Endothelial cell of umbilical vein (primary cell): ENCODE measurements at regions not wholly inside any gene's neighbourhood (a gene's known extent, or its start where the extent isn't known, plus 50 kb on each side); places are given as distances from the start of the nearest gene placed in this dataset.

ENCODE experiments used
- BruUV-seq: library from RNA; stranded (reverse); fragments of 400-500 nt; replicated peaks from 2 replicates; lab custom pipeline; 2021; lab: Mats Ljungman, UMichigan
- CTCF ChIA-PET: fragments of 300-600, 350-600 bp; sonication (Branson Sonifier 250); formaldehyde crosslinking; loops from one replicate; lab custom pipeline; 2021; ENCODE audit warnings: antibody characterized with exemption, inconsistent platforms; lab: Charles Lee
- POLR2A ChIA-PET: fragments of 300-600, 350-600 bp; sonication (Branson Sonifier 250); formaldehyde crosslinking; loops from one replicate; lab custom pipeline; 2021; ENCODE audit warnings: antibody characterized with exemption, inconsistent platforms; lab: Charles Lee
- DNase-seq: peaks from one replicate; pipeline ENCODE4 v3.0.0-alpha.2; 2011; ENCODE audit warnings: low read depth, low spot score
- FAIRE-seq: peaks from 2 replicates; lab custom pipeline; 2011; peaks lifted over from hg19 to GRCh38; lab: Jason Lieb, UNC
- H2AFZ ChIP-seq: 2 replicates; pipeline ENCODE4 v1.6.0; 2012; ENCODE audit warnings: low read depth, low read length, control low read depth, inconsistent platforms
- H3K27ac ChIP-seq: 2 replicates; pipeline ENCODE4 v1.5.1; 2011; ENCODE audit warnings: low read depth, mild to moderate bottlenecking, control low read depth, low read length, moderate library complexity; ENCODE audit not compliant: insufficient read depth
- H3K27me3 ChIP-seq, 2 experiments: 2 replicates each; pipeline versions ENCODE4 v1.6.0 to v1.6.1; 2011; ENCODE audit warnings: low read length in 2 of 2, mixed read lengths in 1 of 2; ENCODE audit not compliant: control insufficient read depth in 2 of 2, insufficient read depth in 2 of 2
- H3K36me3 ChIP-seq, 2 experiments: 2 replicates in 1 of 2; 3 replicates in 1 of 2; pipeline ENCODE4 v1.5.1; 2011; ENCODE audit warnings: low read length in 2 of 2, mild to moderate bottlenecking in 1 of 2, moderate library complexity in 1 of 2; ENCODE audit not compliant: control insufficient read depth in 2 of 2, insufficient read depth in 2 of 2; ENCODE audit errors: extremely low read depth in 1 of 2
- H3K4me1 ChIP-seq: 3 replicates; pipeline ENCODE4 v1.5.1; 2011; ENCODE audit warnings: mild to moderate bottlenecking, low read length; ENCODE audit not compliant: control insufficient read depth, insufficient read depth; ENCODE audit errors: extremely low read depth
- H3K4me2 ChIP-seq: 2 replicates; pipeline ENCODE4 v1.6.1; 2011; ENCODE audit warnings: low read length, control low read depth, mixed read lengths; ENCODE audit not compliant: insufficient read depth
- H3K4me3 ChIP-seq, 3 experiments: fragments of 200-600 bp in 1 of 3; sonication (generic), shearing (Covaris generic) in 1 of 3; replicated peaks in 1 of 3; 2 replicates each; pipeline ENCODE4 v1.5.1; 2011 to 2016; ENCODE audit warnings: control low read depth in 3 of 3, low read length in 3 of 3, mild to moderate bottlenecking in 2 of 3, inconsistent platforms in 1 of 3, low read depth in 1 of 3, moderate library complexity in 1 of 3; ENCODE audit not compliant: insufficient read depth in 1 of 3
- H3K79me2 ChIP-seq: 2 replicates; pipeline ENCODE4 v1.6.0; 2012; ENCODE audit warnings: low read length, inconsistent platforms; ENCODE audit not compliant: control insufficient read depth, insufficient read depth
- H3K9ac ChIP-seq: replicated peaks from 2 replicates; pipeline ENCODE3; 2011; ENCODE audit warnings: low read length, control low read depth; ENCODE audit not compliant: insufficient read depth; ENCODE audit errors: extremely low read depth
- H3K9me1 ChIP-seq: replicated peaks from 3 replicates; pipeline ENCODE4 v1.6.0; 2011; ENCODE audit warnings: mild to moderate bottlenecking, low read length; ENCODE audit not compliant: control insufficient read depth, insufficient read depth; ENCODE audit errors: extremely low read depth
- H3K9me3 ChIP-seq: replicated peaks from 2 replicates; pipeline ENCODE4 v1.5.1; 2012; ENCODE audit warnings: low read length, inconsistent platforms; ENCODE audit not compliant: control insufficient read depth, insufficient read depth
- H4K20me1 ChIP-seq: replicated peaks from 2 replicates; pipeline ENCODE3; 2011; ENCODE audit warnings: mild to moderate bottlenecking, low read length; ENCODE audit not compliant: control insufficient read depth, insufficient read depth; ENCODE audit errors: extremely low read depth
- CTCF ChIP-seq, 2 donors: IDR thresholded peaks; 1 replicate in 1 of 2; 2 replicates in 1 of 2; pipeline ENCODE4 v1.5.1; 2011; ENCODE audit warnings: low read length in 2 of 2, mild to moderate bottlenecking in 2 of 2, moderate library complexity in 2 of 2, control low read depth in 1 of 2, inconsistent platforms in 1 of 2, low read depth in 1 of 2; ENCODE audit not compliant: insufficient read depth in 1 of 2; ENCODE audit errors: extremely low read depth in 1 of 2
- EZH2 ChIP-seq: IDR thresholded peaks from 2 replicates; pipeline ENCODE4 v1.6.1; 2012; ENCODE audit warnings: borderline replicate concordance, low read depth, mild to moderate bottlenecking, moderate library complexity, low read length, inconsistent platforms; ENCODE audit not compliant: severe bottlenecking
- FOS ChIP-seq: IDR thresholded peaks from 2 replicates; pipeline ENCODE4 v1.6.1; 2011; ENCODE audit warnings: mild to moderate bottlenecking, low read length, moderate library complexity, borderline replicate concordance; ENCODE audit not compliant: insufficient read depth
- GATA2 ChIP-seq: IDR thresholded peaks from 2 replicates; pipeline ENCODE4 v1.7.0; 2011; ENCODE audit warnings: low read depth, mild to moderate bottlenecking, moderate library complexity, mixed read lengths, low read length; ENCODE audit not compliant: insufficient read length, insufficient read depth
- JUN ChIP-seq: IDR thresholded peaks from 2 replicates; pipeline ENCODE4 v1.6.1; 2011; ENCODE audit warnings: borderline replicate concordance, low read depth; ENCODE audit not compliant: insufficient read length, insufficient read depth
- MAX ChIP-seq: IDR thresholded peaks from 2 replicates; pipeline ENCODE4 v1.6.1; 2011; ENCODE audit not compliant: insufficient read depth, insufficient read length
- MYC ChIP-seq: IDR thresholded peaks from one replicate; pipeline ENCODE4 v1.6.1; 2011; ENCODE audit warnings: mild to moderate bottlenecking, low read depth, low read length
- POLR2A ChIP-seq: IDR thresholded peaks from 2 replicates; pipeline ENCODE4 v1.6.1; 2012; ENCODE audit warnings: low read depth, mild to moderate bottlenecking, control low read depth, low read length
- POLR2AphosphoS5 ChIP-seq: IDR thresholded peaks from 2 replicates; pipeline ENCODE4 v1.6.1; 2012; ENCODE audit warnings: low read depth, mild to moderate bottlenecking, control low read depth, low read length, moderate library complexity; ENCODE audit not compliant: insufficient read depth
- dilution Hi-C: fragments of 300-500 bp; cut with MboI; formaldehyde crosslinking; loops from one replicate; pipeline ENCODE4 v1.15.0; 2019; ENCODE audit warnings: low sequenced_read_pairs; ENCODE audit not compliant: extremely low pct_ligation_motif_present
- intact Hi-C: fragments of 100-400 bp; cut with micrococcal nuclease; formaldehyde crosslinking; loops from one replicate; pipeline ENCODE4 v1.10.0; 2022

DNA sequence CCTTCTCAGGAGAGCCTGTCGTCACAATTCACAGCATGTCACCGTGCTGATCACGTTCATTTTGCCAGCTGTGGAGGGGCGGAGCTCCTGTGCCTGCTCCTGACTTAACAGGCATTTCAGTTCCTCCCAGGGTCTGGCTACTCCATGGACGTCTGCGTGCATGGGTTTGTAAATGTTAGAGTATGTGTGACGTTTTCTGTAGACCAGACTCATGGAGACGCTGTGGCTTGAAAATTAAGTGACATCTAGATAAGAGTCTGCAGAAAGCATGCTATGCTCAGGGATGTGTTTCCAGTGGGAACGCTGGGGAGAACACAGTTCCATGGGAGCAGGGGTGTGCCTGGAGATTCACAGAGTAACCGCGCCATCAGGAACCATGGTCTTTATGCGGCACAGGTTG lies 804.0 kb downstream of the TBC1D22A start:
- dilution Hi-C loops (no loop called here), intact Hi-C loops (no loop called here)
- no peak overlapping the region for H2AFZ ChIP-seq
- no peak overlapping the region for H3K27ac ChIP-seq
- no peaks in the 10 kb centered on the region for H3K9me1 ChIP-seq
- H4K20me1 ChIP-seq: no peaks in the 10 kb centered on the region
- no peaks in the 10 kb centered on the region for H3K27me3 ChIP-seq
- TF ChIP-seq JUN (no peak), GATA2 (no peak), FOS (no peak), POLR2AphosphoS5 (no peak), MYC (no peak), EZH2 (no peak), CTCF (IDR thresholded peaks at IDR 0.05; ENCODE audit: extremely low read depth in 1 of 2, insufficient read depth in 1 of 2, low read depth in 1 of 2, low read length in 2 of 2) (no peak), POLR2A (no peak), MAX (no peak)
- CTCF ChIA-PET: no interaction called here
- no peaks in the 10 kb centered on the region for H3K4me1 ChIP-seq
- no peak overlapping the region for H3K4me3 ChIP-seq
- no peak for DNase-seq
- H3K79me2 ChIP-seq: no peaks in the 10 kb centered on the region
- no peak overlapping the region for H3K4me2 ChIP-seq
- H3K9ac ChIP-seq: no peak overlapping the region
- POLR2A ChIA-PET: no interaction called here
- FAIRE-seq: no peak
- peaks cover 5% of the 10 kb centered on the region for H3K9me3 ChIP-seq
- no TSS peak for BruUV-seq
- no peaks in the 10 kb centered on the region for H3K36me3 ChIP-seq
